ENCODE measurements at regions not wholly inside any gene's neighbourhood (a gene's known extent, or its start where the extent isn't known, plus 50 kb on each side); places are given as distances from the start of the nearest gene placed in this dataset.

- no peak for DNase-seq (ENCODE audit: low read depth, low spot score)
- RAD21 ChIA-PET (ENCODE audit: low non-redundant PET in 1 of 2, low total read pairs in 2 of 2, uncharacterized antibody in 2 of 2, unreplicated experiment in 2 of 2) = no interaction called here
- TF ChIP-seq ZBTB33 (IDR thresholded peaks at IDR 0.05; ENCODE audit: extremely low read depth, insufficient replicate concordance, low read length) (no peak), CBX3 (IDR thresholded peaks at IDR 0.05; ENCODE audit: low read depth) (no peak), YY1 (IDR thresholded peaks at IDR 0.05; ENCODE audit: extremely low read depth, insufficient replicate concordance, low read depth, low read length) (no peak), TCF7L2 (IDR thresholded peaks at IDR 0.05; ENCODE audit: borderline replicate concordance, extremely low read depth, insufficient read depth, insufficient read length) (no peak), REST (IDR thresholded peaks at IDR 0.05; ENCODE audit: low read depth) (no peak), EGR1 (IDR thresholded peaks at IDR 0.05; ENCODE audit: low read depth) (no peak), ZFX (IDR thresholded peaks at IDR 0.05) (no peak), RAD21 (IDR thresholded peaks at IDR 0.05; ENCODE audit: low read depth) (no peak), JUND (IDR thresholded peaks at IDR 0.05) (no peak), ZNF274 (IDR thresholded peaks at IDR 0.05; ENCODE audit: low read depth, low read length) (no peak), CEBPB (IDR thresholded peaks at IDR 0.05; ENCODE audit: low read depth) (no peak), ATF3 (IDR thresholded peaks at IDR 0.05) (no peak), MAX (IDR thresholded peaks at IDR 0.05) (no peak)
- no peak overlapping the region for H3K4me2 ChIP-seq (ENCODE audit: low read length)
- no peaks in the 10 kb centered on the region for H3K27me3 ChIP-seq (ENCODE audit: insufficient read depth, low read length)
- H3K36me3 ChIP-seq (ENCODE audit: control insufficient read depth in 1 of 2, insufficient read depth in 2 of 2, low read length in 2 of 2) = no peaks in the 10 kb centered on the region
- H3K9ac ChIP-seq (ENCODE audit: low read length) = no peak overlapping the region
- no peaks in the 10 kb centered on the region for H3K4me1 ChIP-seq (ENCODE audit: control insufficient read depth in 1 of 2, insufficient read depth in 2 of 2, low read length in 2 of 2)
- no peaks in the 10 kb centered on the region for H3K9me2 ChIP-seq (ENCODE audit: insufficient read depth)
- CTCF ChIA-PET = no interaction called here
- intact Hi-C loops (cut with micrococcal nuclease) = no loop called here
- no peaks in the 10 kb centered on the region for H3K79me2 ChIP-seq (ENCODE audit: insufficient read depth, low read length)
- no peak overlapping the region for H3K27ac ChIP-seq (ENCODE audit: low read depth, low read length)
- H2AFZ ChIP-seq (ENCODE audit: low read depth, low read length, poor library complexity, severe bottlenecking) = no peak overlapping the region
- no peaks in the 10 kb centered on the region for H4K20me1 ChIP-seq (ENCODE audit: insufficient read depth)
- no peak overlapping the region for H3K4me3 ChIP-seq (replicated peaks in 1 of 2; ENCODE audit: low read depth in 1 of 2, low read length in 2 of 2)
- BruUV-seq (replicated peaks) = no TSS peak
- POLR2A ChIA-PET = no interaction called here
- no peaks in the 10 kb centered on the region for H3K9me3 ChIP-seq (ENCODE audit: control insufficient read depth in 1 of 2, insufficient read depth in 1 of 2, low read depth in 1 of 2, low read length in 2 of 2)
- no peak for ATAC-seq
These were observed 82.9 kb upstream of the NTRK2 start for GRCh38 chr9:84586662-84587061.

Measured in HCT116 (cell line).